T-helper 1 cell treated with Interleukin-12 subunit alpha and Interleukin-12 subunit beta and Interleukin-4 antibody, amounts not matched to agents 30 μg/mL and 1 μg/mL, for 36 hours (primary cell): ENCODE measurements at regions not wholly inside any gene's neighbourhood (a gene's known extent, or its start where the extent isn't known, plus 50 kb on each side); places are given as distances from the start of the nearest gene placed in this dataset.

Experiments
- H3K27ac Mint-ChIP-seq: one replicate; pipeline ENCODE4 v1.8.0; 2021; ENCODE audit warnings: mild to moderate bottlenecking, mixed read lengths
- H3K27me3 Mint-ChIP-seq: one replicate; pipeline ENCODE4 v1.8.0; 2021; ENCODE audit warnings: low read depth, mixed read lengths
- H3K36me3 Mint-ChIP-seq: one replicate; pipeline ENCODE4 v1.8.0; 2021; ENCODE audit warnings: low read depth, mixed read lengths
- H3K4me1 Mint-ChIP-seq: one replicate; pipeline ENCODE4 v1.8.0; 2021; ENCODE audit warnings: low read depth, mixed read lengths
- H3K4me3 Mint-ChIP-seq: one replicate; pipeline ENCODE4 v1.8.0; 2021; ENCODE audit warnings: mild to moderate bottlenecking, moderate library complexity, mixed read lengths
- H3K9me3 Mint-ChIP-seq: one replicate; pipeline ENCODE4 v1.8.0; 2021; ENCODE audit warnings: mixed read lengths

GRCh38 chr18:57223144-57223870, 76.4 kb downstream of the BOD1L2 start:
- Mint-ChIP-seq H3K4me3 (no peak overlapping the region), H3K27me3 (no peaks in the 10 kb centered on the region), H3K36me3 (no peaks in the 10 kb centered on the region), H3K9me3 (no peaks in the 10 kb centered on the region), H3K27ac (no peak overlapping the region), H3K4me1 (no peaks in the 10 kb centered on the region)

GRCh38 chr18:57230861-57231585, 84.1 kb downstream of the BOD1L2 start:
- Mint-ChIP-seq H3K27ac (no peak overlapping the region), H3K27me3 (no peaks in the 10 kb centered on the region), H3K4me1 (no peaks in the 10 kb centered on the region), H3K4me3 (no peak overlapping the region), H3K36me3 (no peaks in the 10 kb centered on the region), H3K9me3 (no peaks in the 10 kb centered on the region)

DNA sequence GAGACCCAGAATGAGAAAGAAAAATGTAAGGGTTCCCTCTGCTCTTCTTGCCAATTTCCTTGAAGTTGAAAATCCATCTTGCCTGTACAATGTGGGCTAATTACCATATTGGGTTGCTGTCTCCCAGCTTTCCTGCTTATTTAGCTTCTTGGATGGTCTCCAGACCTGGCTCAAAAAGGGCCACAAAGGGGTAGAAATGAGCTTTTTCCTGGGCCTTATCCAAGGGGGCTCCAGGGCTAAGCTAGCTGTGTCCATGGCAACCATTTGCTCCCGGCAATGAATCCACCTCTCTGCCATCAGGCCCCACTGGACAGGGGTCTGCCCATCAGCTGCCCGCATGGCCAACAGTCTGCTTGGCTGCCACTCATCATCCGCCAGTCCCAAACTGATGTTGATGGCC, 85.0 kb downstream of the BOD1L2 start:
- H3K4me3 Mint-ChIP-seq, result no peak overlapping the region
- H3K36me3 Mint-ChIP-seq, result no peaks in the 10 kb centered on the region
- H3K4me1 Mint-ChIP-seq, result no peaks in the 10 kb centered on the region
- no peaks in the 10 kb centered on the region for H3K27me3 Mint-ChIP-seq
- H3K9me3 Mint-ChIP-seq, result no peaks in the 10 kb centered on the region
- H3K27ac Mint-ChIP-seq, result no peak overlapping the region

- Mint-ChIP-seq H3K4me3 (no peak overlapping the region), H3K36me3 (no peaks in the 10 kb centered on the region), H3K9me3 (no peaks in the 10 kb centered on the region), H3K27ac (no peak overlapping the region), H3K4me1 (no peaks in the 10 kb centered on the region), H3K27me3 (no peaks in the 10 kb centered on the region)
These were observed 87.5 kb downstream of the BOD1L2 start for GRCh38 chr18:57234346-57234745.

DNA sequence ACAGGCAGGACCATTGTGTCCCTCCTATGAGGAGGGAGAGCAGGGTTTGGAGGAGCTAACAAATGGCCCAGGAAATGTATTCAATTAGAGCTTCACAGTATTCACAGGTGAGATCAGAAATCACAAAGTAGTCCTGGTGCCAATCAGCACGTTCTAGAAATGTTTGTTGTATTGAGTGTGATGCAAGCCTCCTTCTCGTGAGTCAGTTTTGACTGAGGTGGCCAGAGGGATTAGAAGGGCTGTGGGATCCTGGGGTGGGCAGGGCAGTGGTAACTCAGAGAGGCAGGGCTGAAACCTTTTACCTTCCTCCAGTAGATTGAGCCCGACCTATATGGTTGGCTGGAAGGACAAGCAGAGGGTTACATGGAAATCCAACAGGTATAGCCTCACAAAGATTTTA, 95.0 kb downstream of the BOD1L2 start:
- no peak overlapping the region for H3K4me3 Mint-ChIP-seq
- H3K9me3 Mint-ChIP-seq, result no peaks in the 10 kb centered on the region
- no peak overlapping the region for H3K27ac Mint-ChIP-seq
- no peaks in the 10 kb centered on the region for H3K36me3 Mint-ChIP-seq
- no peaks in the 10 kb centered on the region for H3K4me1 Mint-ChIP-seq
- no peaks in the 10 kb centered on the region for H3K27me3 Mint-ChIP-seq

DNA sequence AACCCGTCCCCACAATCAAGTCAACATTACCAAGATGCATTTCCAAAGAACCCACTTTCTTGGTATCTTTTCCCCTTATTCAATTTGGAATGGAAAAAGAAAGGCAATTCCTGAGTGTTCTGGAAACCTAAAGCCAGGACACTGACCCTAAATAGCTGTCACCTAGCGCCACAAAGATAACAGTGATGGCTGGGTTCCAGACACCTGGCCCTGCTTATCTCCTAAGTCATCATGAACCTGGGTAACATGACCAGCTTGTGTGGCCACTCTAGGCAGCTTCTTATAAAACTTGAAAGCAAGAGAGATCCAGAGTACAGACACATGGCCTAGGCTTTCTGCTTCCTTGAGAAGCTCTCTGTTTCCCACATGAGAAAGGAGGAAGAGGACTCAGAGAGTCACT, 95.4 kb downstream of the BOD1L2 start:
- no peaks in the 10 kb centered on the region for H3K4me1 Mint-ChIP-seq
- H3K4me3 Mint-ChIP-seq, result no peak overlapping the region
- no peak overlapping the region for H3K27ac Mint-ChIP-seq
- no peaks in the 10 kb centered on the region for H3K27me3 Mint-ChIP-seq
- H3K9me3 Mint-ChIP-seq, result no peaks in the 10 kb centered on the region
- H3K36me3 Mint-ChIP-seq, result no peaks in the 10 kb centered on the region

GRCh38 chr18:57243624-57244179, 96.8 kb downstream of the BOD1L2 start:
- Mint-ChIP-seq H3K4me3 (no peak overlapping the region), H3K36me3 (no peaks in the 10 kb centered on the region), H3K4me1 (no peaks in the 10 kb centered on the region), H3K27ac (no peak overlapping the region), H3K27me3 (no peaks in the 10 kb centered on the region), H3K9me3 (no peaks in the 10 kb centered on the region)

DNA sequence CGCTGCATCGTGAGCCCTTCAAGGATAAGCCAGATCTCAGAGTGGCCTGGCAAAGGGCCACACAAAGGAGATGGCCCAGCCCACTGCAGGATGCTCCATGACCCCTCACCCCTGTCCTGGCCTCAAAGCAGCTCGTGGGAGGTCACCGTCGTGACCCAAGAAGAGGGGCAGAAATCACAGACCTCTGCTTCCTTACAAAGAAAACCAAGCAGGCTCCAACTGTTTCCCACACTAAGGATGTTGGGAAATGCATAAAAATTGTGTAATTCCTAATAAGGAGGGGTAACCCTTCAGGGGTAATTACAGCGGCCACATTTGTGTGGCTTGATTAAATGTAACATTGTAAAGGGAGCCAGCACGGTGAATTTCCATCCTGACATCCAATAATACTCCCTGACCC, 102.3 kb downstream of the BOD1L2 start:
- Mint-ChIP-seq H3K9me3 (no peaks in the 10 kb centered on the region), H3K4me3 (no peak overlapping the region), H3K27me3 (no peaks in the 10 kb centered on the region), H3K4me1 (no peaks in the 10 kb centered on the region), H3K36me3 (no peaks in the 10 kb centered on the region), H3K27ac (no peak overlapping the region)

DNA sequence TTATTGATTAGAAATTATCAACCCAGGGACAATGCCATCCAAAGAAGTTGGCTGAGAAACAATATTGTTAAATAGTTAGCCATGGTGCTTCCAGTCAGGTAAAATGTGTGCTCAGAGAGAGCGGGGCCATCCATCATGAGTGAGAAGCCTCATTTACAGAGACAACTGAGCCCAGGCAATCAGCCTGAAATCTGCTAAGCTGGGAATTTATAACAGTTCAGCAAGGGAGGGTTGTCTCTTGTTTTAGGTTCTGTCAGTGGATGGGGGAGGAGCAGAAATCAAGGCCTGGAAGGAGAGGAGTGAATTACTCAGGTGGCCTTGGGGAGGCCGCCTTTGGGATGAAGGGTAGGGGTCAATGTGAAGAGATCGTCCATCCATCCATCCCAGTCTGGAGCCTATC, 102.5 kb upstream of the ST8SIA3 start:
- Mint-ChIP-seq H3K27me3 (no peaks in the 10 kb centered on the region), H3K9me3 (no peaks in the 10 kb centered on the region), H3K4me3 (no peak overlapping the region), H3K36me3 (no peaks in the 10 kb centered on the region), H3K27ac (no peak overlapping the region), H3K4me1 (no peaks in the 10 kb centered on the region)

DNA sequence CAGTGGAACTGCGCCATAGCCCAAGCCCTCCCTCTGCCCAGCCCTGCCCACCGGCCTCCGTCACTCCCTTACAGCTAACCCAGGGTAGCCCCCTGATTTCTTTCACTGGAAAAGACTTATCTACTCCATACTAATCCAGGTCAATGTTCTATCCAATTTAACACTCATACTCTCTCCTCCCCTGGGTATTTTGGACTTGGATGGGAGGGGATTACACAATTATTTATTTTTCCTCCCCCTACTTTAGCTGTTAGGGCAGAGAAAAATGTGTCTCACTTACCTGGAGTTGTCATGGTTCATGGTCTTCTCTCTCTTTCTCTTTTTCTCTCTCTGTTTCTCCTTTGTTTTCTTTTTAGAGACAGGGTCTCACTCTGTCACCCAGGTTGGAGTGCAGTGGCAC, 100.6 kb upstream of the ST8SIA3 start:
- H3K27ac Mint-ChIP-seq, result no peak overlapping the region
- H3K27me3 Mint-ChIP-seq, result no peaks in the 10 kb centered on the region
- no peaks in the 10 kb centered on the region for H3K9me3 Mint-ChIP-seq
- no peak overlapping the region for H3K4me3 Mint-ChIP-seq
- no peaks in the 10 kb centered on the region for H3K4me1 Mint-ChIP-seq
- no peaks in the 10 kb centered on the region for H3K36me3 Mint-ChIP-seq

- no peaks in the 10 kb centered on the region for H3K4me1 Mint-ChIP-seq
- no peak overlapping the region for H3K4me3 Mint-ChIP-seq
- H3K36me3 Mint-ChIP-seq, result no peaks in the 10 kb centered on the region
- no peak overlapping the region for H3K27ac Mint-ChIP-seq
- no peaks in the 10 kb centered on the region for H3K9me3 Mint-ChIP-seq
- no peaks in the 10 kb centered on the region for H3K27me3 Mint-ChIP-seq
These were observed 98.5 kb upstream of the ST8SIA3 start for GRCh38 chr18:57253903-57254302.

DNA sequence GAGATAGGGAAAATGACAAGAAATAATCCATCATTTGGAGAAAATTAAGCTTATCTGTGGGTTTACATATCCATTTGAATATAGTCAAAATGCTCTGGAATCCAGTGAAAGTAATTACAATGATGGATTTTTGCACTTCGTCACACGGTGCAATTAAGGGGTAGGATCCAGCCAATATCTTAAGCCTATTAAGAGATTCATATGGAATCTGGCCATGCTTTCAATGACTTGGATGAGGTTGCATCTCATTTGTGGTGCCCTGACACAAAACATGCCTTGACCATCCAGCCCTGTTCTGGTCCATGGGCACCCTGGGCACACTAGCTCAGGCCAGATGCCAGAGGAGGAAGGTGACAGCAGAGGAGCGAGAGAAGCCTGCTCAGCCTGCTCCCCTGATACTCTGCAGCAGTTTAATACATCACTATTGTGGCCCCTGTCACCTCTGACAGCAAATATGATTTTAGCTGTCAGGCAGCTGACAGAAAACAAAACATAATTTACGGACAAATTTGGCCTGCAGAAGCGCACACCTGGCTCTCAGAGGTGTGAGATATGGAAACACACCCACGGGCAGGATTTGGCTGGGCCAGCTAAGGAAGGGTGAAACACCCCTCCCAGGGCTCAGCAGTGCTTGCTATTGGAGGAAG, 94.1 kb upstream of the ST8SIA3 start:
- no peak overlapping the region for H3K27ac Mint-ChIP-seq
- H3K36me3 Mint-ChIP-seq, result no peaks in the 10 kb centered on the region
- H3K9me3 Mint-ChIP-seq, result peaks cover 4% of the 10 kb centered on the region
- no peaks in the 10 kb centered on the region for H3K27me3 Mint-ChIP-seq
- no peaks in the 10 kb centered on the region for H3K4me1 Mint-ChIP-seq
- H3K4me3 Mint-ChIP-seq, result no peak overlapping the region

- Mint-ChIP-seq H3K4me1 (no peaks in the 10 kb centered on the region), H3K27ac (no peak overlapping the region), H3K36me3 (no peaks in the 10 kb centered on the region), H3K4me3 (no peak overlapping the region), H3K9me3 (no peaks in the 10 kb centered on the region), H3K27me3 (no peaks in the 10 kb centered on the region)
These were observed 84.9 kb upstream of the ST8SIA3 start for GRCh38 chr18:57267368-57267925.

DNA sequence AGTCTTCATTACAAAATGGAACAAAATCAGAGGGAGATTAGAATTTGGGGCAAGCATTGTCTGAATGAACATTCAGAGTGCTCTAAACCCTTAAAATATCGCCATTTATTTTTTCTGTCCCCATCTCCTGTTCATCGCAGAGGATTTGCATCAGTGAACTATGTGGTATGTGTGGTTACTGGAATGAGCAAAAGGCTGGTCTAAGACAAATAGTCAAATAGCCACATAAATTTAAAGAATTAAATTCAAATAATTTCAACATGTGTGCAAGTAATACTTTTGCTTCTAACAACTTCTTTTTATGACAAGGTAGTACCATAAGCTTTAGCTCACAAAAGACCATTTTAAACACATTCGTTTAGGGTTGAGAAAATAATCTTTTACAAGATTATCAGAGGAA, 82.6 kb upstream of the ST8SIA3 start:
- no peaks in the 10 kb centered on the region for H3K36me3 Mint-ChIP-seq
- no peaks in the 10 kb centered on the region for H3K4me1 Mint-ChIP-seq
- no peak overlapping the region for H3K4me3 Mint-ChIP-seq
- H3K9me3 Mint-ChIP-seq, result no peaks in the 10 kb centered on the region
- no peaks in the 10 kb centered on the region for H3K27me3 Mint-ChIP-seq
- no peak overlapping the region for H3K27ac Mint-ChIP-seq

DNA sequence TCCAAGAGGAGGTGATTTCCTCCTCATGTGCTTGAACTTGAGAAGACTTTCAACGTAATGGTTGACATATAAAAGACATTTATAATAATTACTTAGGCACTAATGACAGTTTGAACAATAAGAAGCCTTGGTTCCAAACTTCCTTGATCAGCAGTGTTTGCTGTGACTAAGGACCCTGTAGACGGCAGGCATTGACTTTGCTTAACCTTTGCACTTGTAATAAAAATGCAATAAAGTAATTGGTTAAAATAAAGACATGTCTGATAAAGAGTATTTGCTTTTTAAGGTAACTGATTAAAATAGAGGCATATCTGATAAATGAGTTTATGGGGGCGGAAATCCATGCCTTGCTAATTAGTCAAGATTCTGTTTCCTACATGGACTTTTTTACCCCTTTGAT, 82.2 kb upstream of the ST8SIA3 start:
- no peaks in the 10 kb centered on the region for H3K9me3 Mint-ChIP-seq
- H3K36me3 Mint-ChIP-seq, result no peaks in the 10 kb centered on the region
- no peaks in the 10 kb centered on the region for H3K4me1 Mint-ChIP-seq
- H3K27me3 Mint-ChIP-seq, result no peaks in the 10 kb centered on the region
- H3K4me3 Mint-ChIP-seq, result no peak overlapping the region
- no peak overlapping the region for H3K27ac Mint-ChIP-seq
